ENCODE measurements at regions not wholly inside any gene's neighbourhood (a gene's known extent, or its start where the extent isn't known, plus 50 kb on each side); places are given as distances from the start of the nearest gene placed in this dataset.
A peak's percentile ranks its signal among the peaks of the same experiment; 100 is the strongest.
"Not testable (repeated sequence)": the region's sequence is repeated elsewhere in the genome, so short reads cannot be mapped to it uniquely, and the experiment has no call there.

GRCh38 chr2:231644426-231644825 is 51.8 kb downstream of the TEX44 start:
- TF ChIP-seq CTCF (conservative IDR thresholded peaks at IDR 0.05) = no peak
- no peak for TF ChIP-seq ZFX (IDR thresholded peaks at IDR 0.05)
- H3K27ac ChIP-seq = no peak overlapping the region

DNA sequence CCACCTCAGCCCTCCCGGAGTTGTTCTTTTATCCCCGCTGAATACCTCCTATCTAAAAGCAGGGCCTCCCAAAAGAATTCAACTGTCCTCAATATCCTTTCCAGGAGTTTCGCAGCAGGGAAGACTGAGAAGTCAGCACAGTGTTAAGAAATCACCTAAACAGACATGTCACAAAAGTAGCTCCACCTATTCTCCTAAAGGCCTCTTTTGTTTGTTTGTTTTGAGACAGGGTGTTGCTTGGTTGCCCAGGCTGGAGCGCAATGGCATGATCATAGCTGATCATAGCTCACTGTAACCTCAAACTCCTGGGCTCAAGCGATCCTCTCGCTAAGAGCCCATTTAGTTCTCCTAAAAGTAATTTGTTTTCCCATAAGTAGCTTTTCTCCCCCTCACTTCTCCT is 53.8 kb downstream of the TEX44 start:
- TF ChIP-seq CTCF (conservative IDR thresholded peaks at IDR 0.05) (no peak), ZFX (IDR thresholded peaks at IDR 0.05) (no peak)
- H3K27ac ChIP-seq = no peak overlapping the region

DNA sequence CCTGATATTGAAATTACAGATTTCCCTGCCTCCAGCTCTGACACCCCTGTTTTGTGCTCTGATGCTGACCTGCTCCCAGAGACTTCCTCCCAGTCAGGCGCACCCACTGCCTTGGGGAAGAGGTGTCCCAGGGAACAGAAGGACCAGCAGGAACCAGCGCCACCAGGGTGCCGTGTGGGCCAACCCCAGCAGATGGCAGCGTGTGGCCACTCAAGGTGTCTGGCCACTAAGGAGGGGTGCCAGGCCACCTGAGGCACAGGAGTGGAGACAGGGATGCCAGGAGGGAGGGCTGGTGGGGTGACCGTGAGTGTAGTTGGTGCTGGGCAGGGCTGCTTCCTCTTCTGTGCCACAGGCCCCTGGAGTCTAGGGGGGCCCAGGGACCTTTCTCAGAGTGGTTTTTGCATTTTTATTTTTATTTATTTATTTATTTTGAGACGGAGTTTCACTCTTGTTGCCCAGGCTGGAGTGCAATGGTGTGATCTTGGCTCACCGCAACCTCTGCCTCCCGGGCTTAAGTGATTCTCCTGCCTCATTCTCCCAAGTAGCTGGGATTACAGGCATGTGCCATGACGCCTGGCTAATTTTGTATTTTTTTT is 56.0 kb downstream of the TEX44 start:
- no peak for TF ChIP-seq ZFX (IDR thresholded peaks at IDR 0.05)
- peak; percentile 78 for TF ChIP-seq CTCF (conservative IDR thresholded peaks at IDR 0.05)
- no peak overlapping the region for H3K27ac ChIP-seq

- H3K27ac ChIP-seq = not testable (repeated sequence)
These were observed 56.8 kb upstream of the PTMA start for GRCh38 chr2:231651561-231651960.

DNA sequence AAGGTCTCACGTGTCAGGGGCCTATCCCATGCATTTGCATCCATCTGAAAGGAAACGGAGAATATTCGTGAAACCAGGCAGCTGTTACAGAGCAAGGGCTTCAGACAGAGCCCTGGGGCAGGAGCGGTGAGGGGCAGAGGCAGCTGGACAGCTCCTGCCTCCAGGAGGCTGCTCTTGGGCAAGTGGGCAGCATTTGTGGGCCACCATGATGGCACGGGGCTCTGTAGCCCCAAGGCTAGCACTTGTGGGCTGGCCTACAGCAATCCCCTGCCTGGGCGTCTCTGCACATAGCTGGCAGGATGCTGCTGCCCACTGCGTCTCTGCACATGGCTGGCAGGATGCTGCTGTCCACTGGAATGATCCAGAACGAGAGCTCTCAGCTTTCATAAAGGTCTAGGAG is 52.8 kb upstream of the PTMA start:
- no peak overlapping the region for H3K27ac ChIP-seq

DNA sequence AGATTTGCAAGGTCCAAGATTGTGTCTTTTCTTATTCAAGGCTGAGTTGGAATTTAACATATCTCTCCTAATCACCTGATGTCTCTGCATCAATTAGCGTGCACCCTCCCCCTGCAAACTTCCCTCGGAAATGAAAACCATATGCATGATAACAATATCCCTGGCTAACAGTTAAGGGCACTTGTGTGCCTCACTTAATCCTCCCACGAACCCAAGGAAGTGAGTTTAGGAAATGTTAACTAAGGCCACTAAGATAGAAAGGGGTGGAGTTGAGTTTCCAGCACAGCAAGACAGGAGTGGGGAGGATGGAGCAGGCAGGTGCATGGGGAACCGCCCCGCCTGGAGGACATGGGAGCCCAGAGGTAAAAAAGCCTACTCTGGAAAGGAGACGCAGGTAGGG is 52.4 kb upstream of the PTMA start:
- no peak for TF ChIP-seq CTCF (conservative IDR thresholded peaks at IDR 0.05)
- TF ChIP-seq ZFX (IDR thresholded peaks at IDR 0.05) = no peak
- H3K27ac ChIP-seq = no peak overlapping the region

More for the DNA sequence above, 52.8 kb upstream of the PTMA start:
- TF ChIP-seq CTCF (conservative IDR thresholded peaks at IDR 0.05) (no peak), ZFX (IDR thresholded peaks at IDR 0.05) (no peak)
